AG04449 (cell line): ENCODE measurements at regions not wholly inside any gene's neighbourhood (a gene's known extent, or its start where the extent isn't known, plus 50 kb on each side); places are given as distances from the start of the nearest gene placed in this dataset.

Source experiments
- CTCF ChIA-PET: fragments of 350-600 bp; formaldehyde crosslinking; extraction: SDS; loops from one replicate; lab custom pipeline; 2021; ENCODE audit warnings: antibody characterized with exemption; lab: Yijun Ruan, JAX
- POLR2A ChIA-PET: fragments of 400-600, 350-600 bp; formaldehyde crosslinking; extraction: SDS; loops from one replicate; lab custom pipeline; 2020; ENCODE audit warnings: antibody characterized with exemption, inconsistent platforms; lab: Yijun Ruan, JAX
- DNase-seq: peaks from one replicate; pipeline ENCODE4 v3.0.0-alpha.2; 2010; ENCODE audit warnings: low read depth, low spot score
- H3K4me3 ChIP-seq: 2 replicates; pipeline ENCODE4 v1.5.1; 2011; ENCODE audit warnings: low read depth, mild to moderate bottlenecking, control low read depth, low read length
- CTCF ChIP-seq: IDR thresholded peaks from one replicate; pipeline ENCODE4 v1.5.1; 2011; ENCODE audit warnings: mild to moderate bottlenecking, moderate library complexity, low read length, control low read depth, inconsistent platforms; ENCODE audit not compliant: insufficient read depth; ENCODE audit errors: missing control alignments

DNA sequence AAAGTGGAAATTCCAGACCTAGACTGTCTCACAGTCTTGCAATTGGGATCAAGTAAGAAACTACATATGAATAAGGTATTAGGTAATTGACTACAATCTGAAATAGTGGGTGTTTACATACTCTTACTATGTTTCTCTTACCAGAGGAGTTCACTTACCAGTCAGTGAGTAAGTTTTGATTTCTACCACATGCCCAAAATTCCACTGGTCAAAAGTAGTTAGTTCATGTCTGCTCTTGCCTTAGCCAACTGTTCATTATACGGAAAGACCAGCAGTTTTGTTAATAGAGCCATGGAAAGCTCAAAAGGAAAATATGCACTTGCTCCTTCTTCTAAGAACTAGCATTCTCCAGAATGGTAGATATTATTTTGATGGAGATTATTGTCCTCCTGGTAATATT lies 490.8 kb downstream of the RFC3 start:
- CTCF ChIA-PET, result no interaction called here

GRCh38 chr13:34310539-34310938 lies 492.6 kb downstream of the RFC3 start:
- POLR2A ChIA-PET, result no interaction called here
- no peak overlapping the region for H3K4me3 ChIP-seq
- no peak for TF ChIP-seq CTCF
- no peak for DNase-seq
- CTCF ChIA-PET, result no interaction called here

More for the DNA sequence above, 490.8 kb downstream of the RFC3 start:
- POLR2A ChIA-PET, result no interaction called here
- DNase-seq, result peak; percentile 46
- TF ChIP-seq CTCF, result no peak
- H3K4me3 ChIP-seq, result no peak overlapping the region

DNA sequence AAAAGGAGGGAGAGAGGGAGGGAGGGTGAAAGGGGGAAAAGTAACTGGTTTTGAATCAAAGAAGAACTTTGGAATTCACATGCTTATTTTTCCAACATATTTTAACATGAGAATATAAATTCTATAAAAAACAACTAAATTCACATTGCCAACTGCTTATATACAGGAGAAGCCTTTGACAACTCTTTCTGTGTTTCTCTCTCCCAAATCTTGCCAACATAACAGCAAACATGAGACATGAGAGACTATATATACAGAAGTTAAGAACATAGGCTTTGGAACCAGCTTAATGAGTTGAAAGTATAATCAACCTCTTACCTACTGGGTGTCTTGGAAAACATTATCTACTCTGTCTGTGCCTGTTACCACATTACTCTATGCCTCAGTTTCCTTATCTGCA lies 493.3 kb downstream of the RFC3 start:
- CTCF ChIA-PET, result no interaction called here
- POLR2A ChIA-PET, result no interaction called here

GRCh38 chr13:34312578-34312977 lies 494.6 kb downstream of the RFC3 start:
- no peak for TF ChIP-seq CTCF
- ChIA-PET CTCF (no interaction called here), POLR2A (no interaction called here)
- no peak overlapping the region for H3K4me3 ChIP-seq
- no peak for DNase-seq

More for the DNA sequence above, 493.3 kb downstream of the RFC3 start:
- no peak for TF ChIP-seq CTCF
- no peak for DNase-seq
- no peak overlapping the region for H3K4me3 ChIP-seq

DNA sequence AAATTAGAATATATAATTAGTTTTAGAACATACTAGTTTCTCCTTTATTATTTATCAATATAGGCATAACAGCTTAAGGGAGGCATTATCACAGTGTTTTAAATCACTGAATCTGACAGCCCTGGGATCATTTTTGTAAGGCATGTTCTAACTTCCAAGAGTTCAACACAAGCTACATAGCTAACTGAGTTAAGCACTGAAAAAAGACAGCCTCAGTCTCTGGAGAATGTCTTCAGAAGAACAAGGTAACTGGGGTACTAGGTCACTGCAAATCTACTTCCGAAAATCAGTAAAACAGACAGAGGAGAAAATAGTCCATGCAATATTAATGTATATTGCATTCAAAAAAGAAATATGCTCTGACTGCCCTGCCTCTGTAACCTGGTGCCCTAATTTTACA lies 502.1 kb downstream of the RFC3 start:
- ChIA-PET CTCF (no interaction called here), POLR2A (no interaction called here)
- DNase-seq, result no peak
- no peak overlapping the region for H3K4me3 ChIP-seq
- TF ChIP-seq CTCF, result no peak

DNA sequence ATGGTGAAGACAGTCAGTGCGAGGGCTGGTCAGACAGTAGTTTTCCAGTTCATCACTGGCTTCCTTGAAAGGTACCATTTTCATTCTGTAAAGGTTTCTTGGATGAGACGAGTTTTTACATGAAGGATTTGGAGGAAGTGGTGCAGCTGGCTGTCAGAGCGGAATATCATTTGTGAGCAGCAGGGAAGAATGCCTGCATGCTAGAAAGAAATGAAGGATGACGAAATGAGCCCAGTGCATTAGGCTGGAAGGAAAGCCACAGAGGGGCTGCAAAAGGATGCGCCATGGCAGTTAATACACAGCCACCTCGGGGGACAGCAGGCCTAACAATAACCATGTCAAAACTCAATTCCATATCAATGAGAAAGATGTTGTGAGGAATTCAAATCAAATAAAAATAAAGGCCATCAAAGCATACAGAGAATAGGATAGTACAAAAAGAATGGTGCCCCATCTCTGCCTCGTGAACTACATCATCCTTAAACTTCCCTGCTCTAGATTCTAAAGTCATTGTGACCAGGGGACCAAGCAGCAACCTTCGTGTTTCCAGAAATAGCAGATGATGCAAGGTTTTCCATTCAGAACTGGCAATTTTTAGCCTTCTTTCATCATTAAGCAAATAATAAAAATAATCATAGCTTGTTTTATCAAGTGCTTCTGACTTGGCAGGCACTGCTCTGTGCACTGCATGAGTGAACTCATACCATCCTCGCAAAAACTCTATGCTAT lies 504.2 kb downstream of the RFC3 start:
- TF ChIP-seq CTCF, result no peak
- H3K4me3 ChIP-seq, result no peak overlapping the region
- no peak for DNase-seq
- POLR2A ChIA-PET, result no interaction called here
- CTCF ChIA-PET, result interaction anchor here (0.6 kb wide), 1 partner anchor 588 kb away, joined by 3 read pairs; no protein-coding TSS in a partner anchor
